ENCODE measurements at regions not wholly inside any gene's neighbourhood (a gene's known extent, or its start where the extent isn't known, plus 50 kb on each side); places are given as distances from the start of the nearest gene placed in this dataset.

- no peak for DNase-seq
Observed at GRCh38 chrX:39577985-39578869, 519.5 kb downstream of the BCOR start.

- DNase-seq, result no peak
Observed at GRCh38 chrX:39580043-39580442, 517.7 kb downstream of the BCOR start.

GRCh38 chrX:39581411-39581810 is 516.3 kb downstream of the BCOR start:
- DNase-seq, result no peak

DNA sequence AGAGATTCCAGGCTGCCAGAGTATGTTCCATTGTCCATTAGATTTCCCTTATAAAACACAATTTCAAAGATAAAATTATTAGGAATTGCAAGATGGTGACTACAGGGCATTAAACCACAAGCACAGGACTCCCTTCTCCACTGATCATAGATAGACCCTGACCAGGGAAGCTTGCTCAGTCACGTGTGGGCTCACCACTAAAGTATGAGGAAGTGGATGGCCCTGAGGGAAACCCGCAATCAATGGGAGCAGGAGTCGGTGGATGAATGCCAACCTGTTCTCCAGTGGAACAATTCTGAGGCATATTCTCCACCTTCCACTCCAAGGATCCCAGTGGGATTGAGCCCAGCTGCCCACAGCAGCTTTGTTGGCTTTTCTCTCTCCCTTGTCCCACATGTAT is 515.7 kb downstream of the BCOR start:
- DNase-seq, result no peak

DNA sequence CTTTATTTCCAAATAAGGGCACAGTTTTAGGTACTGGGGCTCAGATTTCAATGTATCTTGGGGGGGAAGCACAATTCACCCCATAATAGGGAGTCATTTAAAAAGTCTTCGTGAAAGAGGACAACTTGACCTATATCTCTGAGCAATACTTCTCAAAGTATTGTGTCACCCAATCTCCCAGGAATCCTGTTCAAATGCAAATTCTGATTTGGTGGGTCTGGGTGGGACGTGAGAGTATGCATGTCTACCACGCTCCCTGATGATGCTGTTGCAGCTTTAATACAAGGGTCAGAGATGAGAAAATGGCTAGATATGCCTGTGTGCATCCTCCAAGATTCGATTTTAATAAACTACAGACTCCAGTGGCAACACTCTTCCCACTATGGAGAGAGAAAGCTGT is 514.8 kb downstream of the BCOR start:
- no peak for DNase-seq

GRCh38 chrX:39585808-39586207 is 511.9 kb downstream of the BCOR start:
- DNase-seq, result no peak

DNA sequence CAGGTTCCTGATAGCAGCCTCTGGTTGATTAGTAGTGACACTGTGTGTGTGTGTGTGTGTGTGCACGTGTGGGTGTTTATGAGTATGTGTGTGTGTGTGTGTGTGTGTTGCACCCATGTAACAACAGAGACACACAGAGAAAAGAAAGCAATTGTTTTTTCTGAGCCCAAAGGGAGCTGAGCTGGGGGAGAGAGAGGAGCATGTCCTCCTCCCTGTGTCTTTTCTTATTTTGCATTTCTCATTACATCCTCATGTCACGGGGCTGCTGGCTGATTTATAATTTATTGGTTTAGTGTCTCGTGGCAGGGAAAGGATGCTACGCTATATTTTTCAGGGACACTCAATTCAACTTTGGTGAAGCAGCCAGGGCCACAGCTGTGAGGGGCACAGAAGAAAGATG is 511.4 kb downstream of the BCOR start:
- DNase-seq, result no peak

DNA sequence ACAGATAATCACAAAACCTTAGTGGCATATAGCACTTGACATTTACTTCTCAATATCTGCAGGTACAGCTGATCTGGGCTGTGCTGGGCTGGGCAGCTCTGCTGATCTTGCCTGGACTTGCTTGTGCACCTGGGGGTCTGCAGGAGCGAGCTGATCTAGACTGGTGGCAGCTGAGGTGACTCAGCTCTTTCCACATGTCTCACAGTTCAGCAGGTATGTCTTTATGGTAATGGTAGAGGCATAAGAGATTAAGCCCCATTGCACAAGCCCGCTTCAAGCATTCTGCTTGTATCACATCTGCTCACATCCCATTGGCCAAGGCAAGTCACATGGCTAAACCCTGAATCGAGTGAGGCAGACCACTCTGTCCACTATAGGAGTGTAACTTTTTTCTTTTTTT is 506.7 kb downstream of the BCOR start:
- no peak for DNase-seq

- no peak for DNase-seq
Observed at GRCh38 chrX:39592776-39593175, 505.0 kb downstream of the BCOR start.

GRCh38 chrX:39595977-39596376 is 501.8 kb downstream of the BCOR start:
- no peak for DNase-seq

- no peak for DNase-seq
Observed at GRCh38 chrX:39596437-39596836, 501.3 kb downstream of the BCOR start.

DNA sequence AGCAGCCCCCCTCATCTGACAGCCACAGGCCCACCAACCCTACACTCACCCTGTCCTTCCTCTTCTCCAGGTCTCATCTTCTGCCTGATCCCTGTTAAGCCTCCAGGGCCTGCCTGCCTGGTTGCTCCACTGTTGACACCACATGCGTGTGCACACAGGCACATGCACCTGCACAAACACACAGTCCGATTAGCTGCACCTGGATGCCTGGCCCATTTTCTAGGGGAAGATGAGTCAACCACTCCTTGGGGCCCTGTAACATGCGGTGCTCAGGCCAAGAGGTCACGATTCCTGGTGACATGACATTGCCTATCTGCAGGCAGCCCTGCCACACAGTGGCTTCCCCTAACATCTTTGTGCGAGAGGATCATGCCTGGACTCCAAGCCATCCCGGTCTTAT is 498.4 kb downstream of the BCOR start:
- DNase-seq, result no peak

- DNase-seq, result no peak
Observed at GRCh38 chrX:39600222-39600621, 497.5 kb downstream of the BCOR start.

- DNase-seq, result no peak
Observed at GRCh38 chrX:39601231-39602177, 496.3 kb downstream of the BCOR start.

GRCh38 chrX:39602195-39602594 is 495.6 kb downstream of the BCOR start:
- DNase-seq, result no peak

GRCh38 chrX:39603230-39603629 is 494.5 kb downstream of the BCOR start:
- no peak for DNase-seq

DNA sequence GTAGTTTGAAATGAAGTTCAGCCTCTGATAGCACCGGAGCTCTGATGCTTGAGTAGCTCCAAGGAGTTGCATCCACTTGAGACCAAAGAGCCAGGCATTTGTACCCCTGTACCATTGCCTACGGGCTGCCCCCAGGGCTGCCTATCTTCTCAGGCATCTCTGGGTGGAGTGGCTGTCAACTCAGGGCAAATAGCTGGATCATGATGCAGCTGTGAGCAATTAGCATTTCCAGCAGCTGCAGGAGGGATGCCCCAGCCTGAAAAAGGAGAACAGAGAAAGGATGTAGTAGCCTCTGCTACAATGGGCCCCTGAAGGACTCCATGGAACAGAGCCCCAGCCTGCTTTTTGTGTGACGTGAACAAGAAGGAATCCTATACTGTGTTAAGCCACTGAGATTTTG is 492.6 kb downstream of the BCOR start:
- DNase-seq, result no peak

DNA sequence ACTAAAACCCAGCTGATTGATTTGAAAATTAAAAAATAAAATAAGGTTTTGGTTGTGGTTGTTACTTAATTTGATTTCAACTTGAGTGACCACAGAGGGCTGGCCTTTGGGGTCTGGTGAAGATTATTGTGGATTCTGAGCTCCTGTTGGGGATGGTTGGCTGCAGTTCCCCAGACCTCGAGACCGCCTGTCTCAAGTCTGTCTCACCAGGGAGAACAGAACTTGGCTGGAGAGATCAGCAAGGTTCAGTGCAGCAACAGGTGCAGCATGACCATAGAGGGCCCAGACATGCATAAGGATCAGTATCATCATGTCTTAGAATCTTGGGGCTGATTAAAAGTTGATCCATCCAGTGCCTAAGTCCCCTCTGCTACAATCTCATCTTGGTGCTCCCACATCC is 491.9 kb downstream of the BCOR start:
- no peak for DNase-seq

DNA sequence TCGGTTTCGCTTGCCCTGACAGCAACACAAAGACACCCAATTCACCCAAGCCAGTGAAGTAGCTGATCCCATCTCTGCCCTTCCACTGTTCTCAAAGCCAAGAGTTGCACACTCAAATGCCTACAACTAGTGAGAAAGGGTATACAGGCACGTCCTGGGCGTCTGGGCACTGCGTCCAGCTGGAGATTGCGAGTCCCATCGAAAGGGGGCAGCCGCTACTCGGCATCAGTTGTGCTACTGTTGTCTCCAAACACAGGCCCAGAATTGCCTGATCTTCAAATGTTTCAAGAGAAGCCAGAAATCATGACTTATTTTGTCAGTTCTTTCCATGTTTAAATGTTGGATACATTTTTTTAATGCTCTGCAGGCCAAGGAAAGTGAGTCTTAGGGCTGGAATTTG is 487.8 kb downstream of the BCOR start:
- DNase-seq, result no peak

GRCh38 chrX:39611468-39611867 is 486.3 kb downstream of the BCOR start:
- no peak for DNase-seq

GRCh38 chrX:39613482-39613995 is 484.2 kb downstream of the BCOR start:
- DNase-seq, result no peak

DNA sequence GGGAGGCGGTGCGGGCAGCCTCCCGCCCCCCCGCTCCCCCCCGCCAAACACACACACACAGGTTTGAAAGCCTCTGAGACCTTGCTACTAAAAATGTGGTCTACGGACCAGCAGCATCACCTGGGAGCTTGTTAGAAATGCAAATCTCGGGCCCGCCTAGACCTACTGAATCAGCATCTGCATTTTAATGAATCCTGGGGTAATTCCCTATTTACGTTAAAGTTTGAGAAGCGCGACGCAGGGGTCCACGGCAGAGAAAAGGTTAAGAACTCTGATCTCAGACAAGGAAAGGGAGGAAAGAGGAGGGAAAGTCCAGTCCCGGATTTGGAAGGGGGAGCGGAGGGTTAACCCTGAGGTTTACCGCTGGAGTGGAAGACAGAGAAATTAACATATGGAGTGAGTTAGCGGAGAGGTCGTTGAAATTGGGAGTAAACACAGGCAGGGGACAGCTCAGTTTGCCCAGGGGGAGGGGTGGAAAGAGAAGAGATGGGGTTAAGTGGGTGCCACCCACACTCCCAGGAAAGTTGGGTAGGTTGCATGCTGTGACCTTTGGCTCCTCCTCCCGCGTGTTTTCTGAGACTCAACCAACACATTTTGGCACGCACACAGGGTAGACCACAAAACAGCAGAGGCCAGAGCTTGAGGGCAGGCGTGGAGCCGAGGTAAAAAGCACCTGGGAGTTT is 483.6 kb downstream of the BCOR start:
- DNase-seq, result no peak

DNA sequence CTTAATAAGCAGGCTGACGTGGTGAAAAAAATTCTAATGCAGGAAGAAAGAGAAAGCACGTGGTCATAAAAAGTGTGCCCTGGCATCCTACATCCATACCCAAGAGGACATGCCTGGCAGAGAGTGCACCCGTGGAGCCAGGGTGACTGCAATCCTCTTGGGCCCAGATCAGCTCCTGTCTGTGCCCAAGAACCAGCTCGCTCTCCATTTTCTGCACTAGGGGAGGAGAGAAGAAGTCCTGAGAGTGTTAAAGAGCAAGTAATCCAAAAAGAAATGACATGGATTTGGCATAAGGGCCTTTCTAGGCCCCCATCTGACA is 483.1 kb downstream of the BCOR start:
- no peak for DNase-seq

Data from AML-193 (cell line).